CD4-positive, alpha-beta T cell treated with Interleukin-10 for 1 hour (primary cell): ENCODE measurements at regions not wholly inside any gene's neighbourhood (a gene's known extent, or its start where the extent isn't known, plus 50 kb on each side); places are given as distances from the start of the nearest gene placed in this dataset.

Experiments used
- DNase-seq: peaks from one replicate; pipeline ENCODE4 v3.0.0-alpha.2; 2020

- DNase-seq = no peak
Measured at GRCh38 chr7:17131983-17132655, 166.3 kb upstream of the AHR start.

DNA sequence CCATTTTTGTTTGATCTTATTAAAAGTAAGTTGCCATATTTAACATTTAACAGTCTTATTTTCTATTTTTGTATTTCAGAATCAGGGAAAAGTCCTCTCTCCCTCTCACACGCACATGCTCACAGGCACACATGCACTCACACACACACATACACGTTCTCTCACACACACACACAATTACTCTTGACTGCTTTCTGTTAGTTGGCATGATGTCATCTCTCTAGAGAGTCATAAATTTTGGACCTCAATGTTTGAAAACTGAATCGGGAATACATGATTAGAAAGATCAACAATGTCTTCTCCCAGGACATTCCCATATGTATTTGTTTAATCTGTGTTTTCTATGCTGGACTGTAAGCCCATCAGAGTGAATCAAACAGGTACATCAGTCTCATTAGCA is 165.7 kb upstream of the AHR start:
- no peak for DNase-seq

GRCh38 chr7:17133977-17134376 is 164.5 kb upstream of the AHR start:
- no peak for DNase-seq

- DNase-seq = no peak
Measured at GRCh38 chr7:17134786-17135185, 163.7 kb upstream of the AHR start.

DNA sequence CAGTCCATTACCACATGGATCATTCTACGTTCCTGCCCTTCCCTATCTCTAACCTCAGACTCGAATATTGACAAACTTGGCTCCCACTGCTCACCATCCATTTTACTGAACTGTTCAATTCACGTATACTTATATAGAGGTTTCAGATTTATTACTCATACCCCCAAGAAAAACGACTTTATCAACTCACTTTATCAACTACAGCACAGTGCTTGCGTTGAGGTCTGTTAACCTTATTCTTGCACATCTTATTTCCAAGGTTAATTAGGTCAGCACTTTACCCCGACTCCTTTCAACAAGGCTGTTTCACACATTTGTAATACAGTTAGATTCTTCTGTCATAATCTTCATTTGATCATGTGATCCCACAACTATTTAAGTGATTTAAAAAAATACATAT is 162.3 kb upstream of the AHR start:
- DNase-seq = no peak

GRCh38 chr7:17139081-17139480 is 159.4 kb upstream of the AHR start:
- DNase-seq = peak; percentile 41

GRCh38 chr7:17140406-17140805 is 158.0 kb upstream of the AHR start:
- no peak for DNase-seq

GRCh38 chr7:17142831-17143541 is 155.5 kb upstream of the AHR start:
- no peak for DNase-seq

- DNase-seq = peak; percentile 60
Measured at GRCh38 chr7:17144322-17144721, 154.1 kb upstream of the AHR start.

DNA sequence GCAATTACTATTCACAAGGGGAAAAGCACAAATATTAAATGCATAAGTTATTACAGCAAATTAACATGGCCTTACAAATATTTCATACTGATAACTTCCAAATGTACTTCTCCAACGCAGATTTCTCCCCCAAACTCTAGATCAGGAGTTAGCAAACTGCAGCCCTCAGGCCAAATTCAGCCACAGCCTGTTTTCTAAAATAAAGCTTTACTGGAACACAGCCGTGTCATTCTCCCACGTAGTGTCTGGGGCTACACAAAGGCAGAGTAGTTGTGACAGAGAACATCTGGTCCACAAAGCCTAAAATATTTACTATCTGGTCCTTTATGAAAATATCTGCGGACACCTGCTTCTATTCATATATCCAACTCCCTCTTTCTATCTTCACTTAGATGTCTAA is 151.8 kb upstream of the AHR start:
- DNase-seq = no peak

DNA sequence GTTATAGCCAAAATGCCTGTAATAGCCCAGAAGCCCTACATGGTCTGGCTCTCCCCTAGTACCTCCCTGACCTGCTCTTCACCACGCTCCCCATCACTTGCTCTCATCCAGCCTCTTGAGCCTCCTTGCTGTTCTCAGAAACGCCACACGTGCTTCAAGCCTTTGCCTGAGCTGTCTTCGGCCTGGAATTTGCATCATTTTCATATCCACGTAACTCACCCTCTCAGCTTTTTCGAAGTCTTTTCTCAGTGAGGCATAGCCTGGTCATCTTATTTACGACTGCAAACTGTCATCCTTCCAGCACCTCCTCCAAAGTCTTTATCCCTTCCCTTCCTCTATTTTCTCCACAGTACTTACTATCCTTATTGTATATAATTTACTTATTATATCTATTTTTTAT is 151.0 kb upstream of the AHR start:
- no peak for DNase-seq

DNA sequence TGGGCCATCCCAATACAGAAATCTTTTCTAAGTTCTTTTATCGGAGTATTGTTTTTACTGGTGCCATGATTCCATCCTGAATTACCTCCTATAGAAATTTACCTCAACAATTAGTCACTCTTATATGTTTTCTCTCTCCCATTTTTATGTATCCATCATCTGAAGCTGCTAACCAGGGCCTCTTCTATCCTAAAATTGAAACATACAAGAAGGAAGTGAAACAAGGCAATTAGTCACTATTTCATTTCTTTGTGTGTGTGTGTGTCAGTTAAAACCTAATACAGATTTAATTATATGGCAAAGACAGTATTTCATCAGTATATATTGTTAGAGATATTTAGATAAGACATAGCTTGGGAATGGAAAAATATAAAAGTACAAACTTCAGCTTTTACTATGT is 148.4 kb upstream of the AHR start:
- DNase-seq = no peak

GRCh38 chr7:17152721-17153120 is 145.7 kb upstream of the AHR start:
- DNase-seq = no peak

DNA sequence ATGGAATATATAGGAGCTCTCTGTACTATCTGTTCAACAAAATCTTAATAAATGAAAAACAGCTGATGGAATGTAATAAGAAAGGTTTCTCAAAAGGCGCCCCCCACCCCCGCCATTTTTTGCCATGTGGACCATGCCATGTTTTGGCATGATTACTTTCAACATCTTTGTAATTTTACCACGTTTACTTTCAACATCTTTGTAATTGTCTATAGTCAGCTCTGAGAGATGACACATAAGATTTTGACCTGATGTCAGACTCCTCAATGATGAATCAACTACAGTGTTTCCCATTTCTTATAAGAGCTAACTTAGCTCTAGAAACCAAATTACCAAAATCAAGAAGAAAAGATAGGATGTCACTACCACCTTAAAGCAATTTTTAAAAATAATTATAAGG is 144.9 kb upstream of the AHR start:
- no peak for DNase-seq

GRCh38 chr7:17155529-17155928 is 142.9 kb upstream of the AHR start:
- no peak for DNase-seq

- no peak for DNase-seq
Measured at GRCh38 chr7:17158261-17158660, 140.2 kb upstream of the AHR start.

GRCh38 chr7:17159500-17160037 is 138.9 kb upstream of the AHR start:
- no peak for DNase-seq

GRCh38 chr7:17166824-17167379 is 131.6 kb upstream of the AHR start:
- no peak for DNase-seq

GRCh38 chr7:17168416-17168815 is 130.0 kb upstream of the AHR start:
- no peak for DNase-seq

DNA sequence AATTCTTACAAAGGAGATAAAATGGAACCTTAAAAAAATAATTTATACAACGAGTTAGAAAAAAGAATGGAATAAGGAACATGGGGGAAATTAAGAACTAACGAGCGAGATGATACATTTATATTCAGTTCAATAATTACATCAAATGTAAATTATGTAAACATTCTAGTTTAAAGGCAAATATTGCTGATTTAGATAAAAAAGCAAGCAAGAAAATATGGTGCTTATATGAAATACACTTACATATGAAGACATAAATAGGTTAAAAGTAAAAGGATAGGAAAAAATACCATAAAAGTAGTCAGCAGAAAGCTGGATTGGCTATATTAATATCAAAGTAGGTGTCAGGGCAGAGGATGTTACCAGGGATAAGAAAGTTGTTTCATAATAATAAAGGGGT is 127.0 kb upstream of the AHR start:
- no peak for DNase-seq

DNA sequence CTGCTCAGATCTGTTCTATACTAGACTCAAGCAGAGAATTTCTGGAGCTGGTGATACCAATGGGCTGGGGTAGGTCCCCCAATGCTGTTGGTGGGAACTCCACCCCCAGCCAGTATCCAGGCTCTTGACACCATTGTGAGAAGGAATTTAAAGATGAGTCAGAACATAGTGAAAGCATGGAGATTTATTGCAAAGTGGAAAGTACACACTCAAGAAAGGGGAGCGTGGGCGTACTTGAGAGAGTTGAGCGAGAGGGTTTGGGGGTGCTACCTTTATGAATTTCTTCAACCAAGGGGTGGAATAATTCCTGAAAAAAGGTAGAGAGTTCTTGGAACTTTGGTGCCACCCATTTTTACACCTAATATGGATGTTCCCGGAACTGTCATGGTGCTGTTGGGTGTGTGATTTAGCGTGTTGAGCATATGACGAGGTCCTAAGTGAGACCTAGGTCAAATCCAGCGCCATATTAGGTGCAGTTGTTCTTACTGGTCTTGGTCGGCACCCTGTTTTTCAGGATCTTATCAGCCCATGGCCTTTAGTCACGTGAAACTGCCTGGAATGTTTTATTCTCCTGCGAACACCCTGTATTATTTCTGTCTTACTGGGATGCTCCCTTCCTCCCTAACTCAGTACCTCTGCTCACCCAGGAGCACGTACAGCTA is 122.0 kb upstream of the AHR start:
- DNase-seq = no peak

DNA sequence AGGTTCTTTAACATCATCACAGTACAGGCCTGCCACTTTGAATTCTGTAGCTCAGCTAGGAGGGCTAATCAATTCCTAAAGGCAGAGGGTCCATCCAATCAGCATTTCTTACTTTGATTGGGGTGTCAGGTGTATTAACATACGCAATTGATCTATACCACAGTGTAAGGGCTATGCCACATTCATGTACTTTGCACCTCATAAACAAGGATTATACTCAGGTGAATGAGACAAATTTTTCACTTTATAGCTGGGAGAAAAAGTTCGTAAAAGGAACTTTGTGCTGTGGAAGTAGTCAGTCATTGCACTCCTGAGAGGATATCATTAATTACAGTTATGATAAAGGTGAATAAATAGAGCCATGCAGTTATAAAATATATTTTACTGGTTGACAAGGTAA is 119.9 kb upstream of the AHR start:
- no peak for DNase-seq

DNA sequence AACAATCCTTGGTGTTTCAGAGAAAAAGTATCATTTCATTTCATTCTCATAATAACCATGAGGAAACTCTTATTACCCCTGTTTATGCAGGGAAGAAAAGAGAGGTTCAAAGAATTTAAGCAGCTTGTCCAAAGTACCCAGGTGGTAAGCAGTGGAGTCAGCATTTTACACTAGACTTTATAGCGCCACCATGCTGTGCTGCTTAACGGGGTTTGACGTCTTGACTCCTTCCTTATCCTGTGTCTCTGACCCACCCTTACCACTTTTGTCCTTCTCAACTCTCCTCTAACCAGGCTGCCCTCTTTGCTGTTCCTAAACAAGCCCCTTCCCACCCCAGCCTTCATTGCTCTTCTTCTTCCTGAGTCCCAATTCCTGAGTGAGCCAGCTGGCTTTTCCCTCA is 117.0 kb upstream of the AHR start:
- DNase-seq = no peak
